ENCODE measurements at regions not wholly inside any gene's neighbourhood (a gene's known extent, or its start where the extent isn't known, plus 50 kb on each side); places are given as distances from the start of the nearest gene placed in this dataset.

GRCh38 chr5:107325866-107326265 is 344.9 kb downstream of the EFNA5 start:
- FAIRE-seq (no peak), DNase-seq (ENCODE audit: insufficient read length, low spot score) (no peak)

GRCh38 chr5:107324809-107325208 is 345.9 kb downstream of the EFNA5 start:
- DNase-seq (ENCODE audit: insufficient read length, low spot score) (no peak), FAIRE-seq (no peak)

- DNase-seq (ENCODE audit: insufficient read length, low spot score) (no peak), FAIRE-seq (no peak)
Observed at GRCh38 chr5:107324071-107324470, 346.7 kb downstream of the EFNA5 start.

- FAIRE-seq, result no peak
- DNase-seq (ENCODE audit: insufficient read length, low spot score), result no peak
Observed at GRCh38 chr5:107323536-107323935, 347.2 kb downstream of the EFNA5 start.

- DNase-seq (ENCODE audit: insufficient read length, low spot score) (no peak), FAIRE-seq (no peak)
Observed at GRCh38 chr5:107322936-107323335, 347.8 kb downstream of the EFNA5 start.

GRCh38 chr5:107321906-107322305 is 348.8 kb downstream of the EFNA5 start:
- DNase-seq (ENCODE audit: insufficient read length, low spot score) (no peak), FAIRE-seq (no peak)

GRCh38 chr5:107320846-107321245 is 349.9 kb downstream of the EFNA5 start:
- FAIRE-seq (no peak), DNase-seq (ENCODE audit: insufficient read length, low spot score) (no peak)

GRCh38 chr5:107320376-107320775 is 350.4 kb downstream of the EFNA5 start:
- DNase-seq (ENCODE audit: insufficient read length, low spot score) (no peak), FAIRE-seq (no peak)

GRCh38 chr5:107319901-107320300 is 350.8 kb downstream of the EFNA5 start:
- no peak for DNase-seq (ENCODE audit: insufficient read length, low spot score)
- no peak for FAIRE-seq

GRCh38 chr5:107314330-107314729 is 356.4 kb downstream of the EFNA5 start:
- no peak for DNase-seq (ENCODE audit: insufficient read length, low spot score)
- FAIRE-seq, result no peak

- DNase-seq (ENCODE audit: insufficient read length, low spot score) (no peak), FAIRE-seq (no peak)
Observed at GRCh38 chr5:107313921-107314320, 356.8 kb downstream of the EFNA5 start.

- no peak for DNase-seq (ENCODE audit: insufficient read length, low spot score)
- no peak for FAIRE-seq
Observed at GRCh38 chr5:107313098-107313497, 357.6 kb downstream of the EFNA5 start.

GRCh38 chr5:107310181-107310580 is 360.6 kb downstream of the EFNA5 start:
- no peak for FAIRE-seq
- DNase-seq (ENCODE audit: insufficient read length, low spot score), result no peak

GRCh38 chr5:107306594-107306993 is 364.1 kb downstream of the EFNA5 start:
- DNase-seq (ENCODE audit: insufficient read length, low spot score), result no peak
- FAIRE-seq, result no peak

GRCh38 chr5:107306002-107306401 is 364.7 kb downstream of the EFNA5 start:
- no peak for DNase-seq (ENCODE audit: insufficient read length, low spot score)
- no peak for FAIRE-seq

- DNase-seq (ENCODE audit: insufficient read length, low spot score) (no peak), FAIRE-seq (no peak)
Observed at GRCh38 chr5:107304684-107305083, 366.1 kb downstream of the EFNA5 start.

GRCh38 chr5:107303171-107303968 is 367.4 kb downstream of the EFNA5 start:
- no peak for FAIRE-seq

GRCh38 chr5:107302441-107302840 is 368.3 kb downstream of the EFNA5 start:
- no peak for FAIRE-seq
- no peak for DNase-seq (ENCODE audit: insufficient read length, low spot score)

More at GRCh38 chr5:107303171-107303968, 367.4 kb downstream of the EFNA5 start:
- no peak for DNase-seq (ENCODE audit: insufficient read length, low spot score)

- DNase-seq (ENCODE audit: insufficient read length, low spot score), result no peak
- no peak for FAIRE-seq
Observed at GRCh38 chr5:107301999-107302398, 368.7 kb downstream of the EFNA5 start.

- no peak for FAIRE-seq
- DNase-seq (ENCODE audit: insufficient read length, low spot score), result no peak
Observed at GRCh38 chr5:107300721-107301327, 369.9 kb downstream of the EFNA5 start.

GRCh38 chr5:107296572-107296971 is 374.2 kb downstream of the EFNA5 start:
- no peak for FAIRE-seq
- DNase-seq (ENCODE audit: insufficient read length, low spot score), result no peak

GRCh38 chr5:107295914-107296313 is 374.8 kb downstream of the EFNA5 start:
- FAIRE-seq (no peak), DNase-seq (ENCODE audit: insufficient read length, low spot score) (no peak)
